ENCODE measurements at regions not wholly inside any gene's neighbourhood (a gene's known extent, or its start where the extent isn't known, plus 50 kb on each side); places are given as distances from the start of the nearest gene placed in this dataset.
"Not testable (repeated sequence)": the region's sequence is repeated elsewhere in the genome, so short reads cannot be mapped to it uniquely, and the experiment has no call there.

DNA sequence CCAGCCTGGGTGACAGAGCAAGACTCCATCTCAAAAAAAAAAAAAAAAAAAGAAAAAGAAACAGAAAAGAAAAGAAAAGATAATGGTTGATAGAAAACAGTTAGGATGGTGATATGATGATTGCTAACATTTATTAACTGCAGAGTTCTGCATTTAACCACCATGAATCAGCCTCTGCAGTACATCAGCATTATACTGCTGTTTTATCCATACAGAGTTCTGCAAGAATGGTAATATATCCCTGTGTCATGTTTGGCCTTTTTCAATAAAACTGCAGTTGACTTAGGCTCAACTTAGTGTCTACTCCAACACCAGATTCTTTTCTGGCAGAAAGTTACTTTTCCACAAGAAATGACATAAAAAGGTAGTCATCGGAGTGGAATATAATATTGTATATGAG lies 62.6 kb downstream of the DUSP6 start:
- no peak for DNase-seq (ENCODE audit: low spot score)

DNA sequence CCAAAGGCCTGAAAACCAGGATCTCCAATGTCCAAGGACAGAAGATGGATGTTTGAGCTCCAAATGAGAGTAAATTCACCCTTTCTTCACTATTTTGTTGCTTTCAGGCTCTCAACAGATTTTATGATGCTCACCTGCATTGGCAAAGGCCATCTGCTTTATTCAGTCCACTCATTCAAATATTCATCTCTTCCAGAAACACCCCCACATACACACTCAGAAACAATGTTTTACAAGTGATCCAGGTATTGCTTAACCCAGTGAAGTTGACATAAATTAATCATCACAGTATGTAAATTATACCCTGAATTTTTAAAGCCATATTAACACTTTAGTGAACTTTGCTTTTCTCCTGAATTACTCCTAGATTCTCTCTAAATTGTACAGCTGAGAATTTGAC lies 63.3 kb downstream of the DUSP6 start:
- DNase-seq (ENCODE audit: low spot score) = no peak

DNA sequence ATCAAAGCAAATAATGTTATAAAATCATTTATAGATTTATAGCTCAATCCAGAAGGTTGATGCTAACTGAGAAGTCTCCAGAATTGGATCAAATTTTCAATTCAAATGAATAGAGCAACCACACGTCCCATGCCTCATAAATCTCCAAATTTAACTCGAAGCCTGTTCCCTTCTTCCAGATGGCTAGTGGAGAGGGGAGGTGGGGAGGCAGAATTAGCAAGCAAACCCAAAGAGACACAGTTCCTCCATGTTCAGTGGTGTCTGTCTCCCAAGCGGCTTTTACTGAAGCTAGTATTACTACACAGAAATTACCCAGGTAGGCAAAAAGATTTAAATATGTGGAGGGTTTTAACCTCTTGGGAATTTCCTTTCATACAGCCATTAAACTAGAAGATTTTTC lies 65.8 kb downstream of the DUSP6 start:
- no peak for DNase-seq (ENCODE audit: low spot score)

DNA sequence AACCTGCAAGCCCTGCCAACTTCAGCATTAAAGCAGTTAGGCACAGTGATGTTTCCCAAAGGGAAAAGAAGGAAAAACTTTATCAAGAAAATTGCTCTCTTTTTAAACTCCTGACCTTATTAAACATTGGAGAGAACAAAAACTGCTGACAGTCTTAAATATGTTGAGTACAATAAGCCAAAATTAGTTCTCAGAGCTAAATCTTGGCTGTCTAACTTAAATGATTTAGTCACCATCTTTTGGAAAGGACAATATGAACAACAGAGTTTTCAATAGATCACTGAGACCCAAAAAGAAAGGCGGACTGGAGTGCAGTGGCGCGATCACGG lies 70.8 kb downstream of the DUSP6 start:
- DNase-seq (ENCODE audit: low spot score) = no peak

DNA sequence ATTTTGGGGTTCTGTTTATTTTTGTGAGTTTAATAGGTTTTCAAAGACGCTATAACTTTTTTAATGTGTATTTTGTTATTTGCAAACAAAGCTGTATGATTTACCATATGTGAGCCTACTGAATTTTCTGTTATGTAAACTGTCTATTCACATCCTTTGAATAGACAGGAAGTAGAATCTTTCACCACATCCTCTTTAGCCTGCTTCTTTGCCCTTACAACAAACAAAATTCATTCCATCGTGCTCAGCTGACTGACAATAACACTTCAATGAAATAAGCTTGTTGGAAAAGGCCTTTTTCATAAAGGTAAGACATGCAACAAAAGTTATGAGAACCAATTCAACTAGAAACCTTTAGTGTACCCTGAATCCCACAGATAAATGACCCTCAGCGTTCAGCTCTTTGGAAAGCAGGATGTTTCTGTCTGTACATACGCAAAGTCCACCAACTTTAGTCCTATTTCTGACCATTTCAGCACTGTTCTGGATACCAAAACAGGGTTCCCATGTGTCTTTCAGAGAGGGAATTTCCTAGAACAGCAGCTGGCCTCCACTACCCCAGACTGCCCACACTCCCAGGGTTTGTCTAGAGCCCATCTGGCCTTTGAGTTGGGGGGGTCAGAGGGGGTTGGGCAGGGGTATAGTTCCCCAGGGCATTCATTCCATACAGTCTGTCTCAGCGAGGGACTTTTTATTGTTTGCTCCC lies 71.3 kb downstream of the DUSP6 start:
- DNase-seq (ENCODE audit: low spot score) = no peak

GRCh38 chr12:89279499-89279898 lies 72.8 kb downstream of the DUSP6 start:
- no peak for DNase-seq (ENCODE audit: low spot score)

DNA sequence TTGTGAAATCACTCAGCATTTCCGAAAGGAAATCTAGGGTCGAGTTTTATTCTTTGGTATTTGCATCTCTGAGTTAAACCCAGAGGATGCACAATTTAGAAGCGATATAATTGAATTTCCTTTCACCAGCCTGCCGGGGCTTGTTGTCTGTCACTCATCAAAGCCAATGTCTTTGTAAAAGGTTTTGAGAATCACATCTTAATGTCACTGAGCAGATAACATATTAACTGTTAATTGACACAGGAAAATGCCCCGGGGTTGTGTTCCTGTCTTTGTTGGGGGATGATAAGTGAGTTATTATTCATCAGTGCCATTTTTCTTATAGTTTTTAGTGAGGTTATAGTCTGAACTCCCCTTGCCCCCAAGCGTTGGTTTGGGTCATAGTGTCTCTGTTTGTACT lies 73.4 kb downstream of the DUSP6 start:
- DNase-seq (ENCODE audit: low spot score) = no peak

DNA sequence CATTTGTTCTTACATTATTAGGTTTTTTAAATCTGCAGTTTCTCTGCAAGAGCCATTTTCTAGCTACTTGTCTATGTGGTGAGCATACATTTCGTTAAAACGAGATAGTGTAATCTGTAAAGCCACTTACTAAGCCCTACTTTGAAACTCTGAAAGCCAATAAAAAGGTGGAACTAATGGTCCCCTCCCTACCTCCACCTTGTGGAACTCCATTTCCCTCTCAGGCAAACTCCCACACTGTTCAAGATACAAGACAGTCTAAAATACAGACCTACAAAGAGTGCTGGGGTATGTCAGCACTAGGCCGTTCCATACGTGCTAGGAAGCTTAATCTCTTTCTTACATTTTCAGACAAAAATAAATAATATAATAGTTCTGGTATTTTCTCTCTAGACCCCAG lies 74.1 kb downstream of the DUSP6 start:
- no peak for DNase-seq (ENCODE audit: low spot score)

DNA sequence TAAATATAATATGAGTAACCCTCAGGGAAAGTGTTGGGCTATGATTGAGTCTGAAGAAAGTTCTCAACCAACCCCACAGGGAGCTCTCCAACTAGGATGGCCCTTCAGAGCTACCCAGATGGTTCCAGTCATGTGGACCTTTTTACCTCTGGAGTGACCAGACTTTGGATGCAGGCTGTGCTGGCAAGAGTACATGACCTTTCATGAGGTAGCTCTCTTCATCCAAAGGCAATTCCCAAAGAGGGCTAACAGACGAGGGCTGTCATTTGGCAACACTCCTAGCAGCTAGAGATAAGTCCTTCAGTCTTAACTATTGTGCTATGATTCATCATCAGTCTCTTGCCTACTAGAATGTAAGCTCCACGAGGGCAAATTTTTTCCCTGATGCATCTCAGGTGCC lies 75.4 kb downstream of the DUSP6 start:
- no peak for DNase-seq (ENCODE audit: low spot score)

DNA sequence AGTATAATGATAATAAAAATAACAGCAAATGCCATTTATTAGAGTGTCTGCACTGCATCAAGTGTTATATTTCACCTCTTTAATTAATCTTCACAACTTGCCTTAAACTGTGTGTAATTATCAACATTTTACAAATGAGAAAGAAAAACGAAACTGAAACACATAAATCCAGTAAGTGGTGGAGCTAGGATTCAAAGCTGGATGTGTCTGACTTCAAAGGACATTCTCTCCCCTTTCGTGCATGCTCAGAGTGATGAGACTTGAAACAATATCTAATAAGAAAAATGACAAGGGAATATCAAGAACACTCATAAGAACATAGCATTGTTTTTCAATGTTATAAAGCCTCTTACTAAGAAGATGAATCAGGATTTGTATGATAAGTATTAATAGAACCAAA lies 78.8 kb downstream of the DUSP6 start:
- no peak for DNase-seq (ENCODE audit: low spot score)

- no peak for DNase-seq (ENCODE audit: low spot score)
Observed at GRCh38 chr12:89270548-89270947, 81.8 kb downstream of the DUSP6 start.

- no peak for DNase-seq (ENCODE audit: low spot score)
Observed at GRCh38 chr12:89269174-89269573, 83.1 kb downstream of the DUSP6 start.

GRCh38 chr12:89267404-89267803 lies 84.9 kb downstream of the DUSP6 start:
- DNase-seq (ENCODE audit: low spot score) = no peak

GRCh38 chr12:89266574-89267188 lies 85.6 kb downstream of the DUSP6 start:
- DNase-seq (ENCODE audit: low spot score) = not testable (repeated sequence)

DNA sequence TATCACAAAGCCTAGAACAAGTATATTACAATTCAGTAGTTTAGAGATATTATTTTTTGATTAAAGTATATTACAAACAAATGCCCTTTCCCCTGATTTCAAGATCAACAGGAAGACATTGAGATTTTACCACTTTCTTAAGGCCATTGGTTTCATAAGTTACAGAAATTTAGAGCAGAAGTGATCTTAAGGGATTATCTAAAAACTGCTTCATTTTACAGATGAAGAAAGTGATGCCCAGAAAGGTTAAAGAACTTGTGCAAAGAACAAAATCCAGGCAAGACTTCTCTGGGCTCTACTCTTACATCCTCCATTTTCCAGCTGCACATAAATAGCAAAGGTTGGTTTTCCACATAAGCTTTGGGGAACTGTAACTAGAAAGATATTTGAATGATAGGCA lies 87.5 kb downstream of the DUSP6 start:
- no peak for DNase-seq (ENCODE audit: low spot score)

DNA sequence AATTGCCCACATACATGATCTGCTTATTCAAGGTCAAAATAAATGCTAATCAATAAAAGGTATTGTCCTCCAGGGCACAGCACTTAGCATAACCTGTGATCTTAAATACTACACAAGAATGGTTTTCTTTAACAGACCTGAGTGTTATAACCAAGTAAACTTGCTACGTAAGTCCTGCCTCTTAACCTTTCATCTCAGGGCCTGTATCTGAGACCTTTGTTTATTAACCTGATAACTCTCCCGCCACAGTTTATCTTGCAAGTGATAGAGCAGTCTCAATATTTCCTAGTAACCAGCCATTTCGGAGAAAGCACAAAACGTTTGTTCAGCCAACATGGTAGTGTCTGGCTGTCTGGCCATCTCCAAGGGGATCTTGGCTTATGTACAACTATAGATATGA lies 88.4 kb downstream of the DUSP6 start:
- DNase-seq (ENCODE audit: low spot score) = no peak

- DNase-seq (ENCODE audit: low spot score) = no peak
Observed at GRCh38 chr12:89262855-89263552, 89.3 kb downstream of the DUSP6 start.

GRCh38 chr12:89261982-89262381 lies 90.3 kb downstream of the DUSP6 start:
- no peak for DNase-seq (ENCODE audit: low spot score)

- no peak for DNase-seq (ENCODE audit: low spot score)
Observed at GRCh38 chr12:89260841-89261637, 91.3 kb downstream of the DUSP6 start.

GRCh38 chr12:89259821-89260220 lies 92.5 kb downstream of the DUSP6 start:
- no peak for DNase-seq (ENCODE audit: low spot score)

DNA sequence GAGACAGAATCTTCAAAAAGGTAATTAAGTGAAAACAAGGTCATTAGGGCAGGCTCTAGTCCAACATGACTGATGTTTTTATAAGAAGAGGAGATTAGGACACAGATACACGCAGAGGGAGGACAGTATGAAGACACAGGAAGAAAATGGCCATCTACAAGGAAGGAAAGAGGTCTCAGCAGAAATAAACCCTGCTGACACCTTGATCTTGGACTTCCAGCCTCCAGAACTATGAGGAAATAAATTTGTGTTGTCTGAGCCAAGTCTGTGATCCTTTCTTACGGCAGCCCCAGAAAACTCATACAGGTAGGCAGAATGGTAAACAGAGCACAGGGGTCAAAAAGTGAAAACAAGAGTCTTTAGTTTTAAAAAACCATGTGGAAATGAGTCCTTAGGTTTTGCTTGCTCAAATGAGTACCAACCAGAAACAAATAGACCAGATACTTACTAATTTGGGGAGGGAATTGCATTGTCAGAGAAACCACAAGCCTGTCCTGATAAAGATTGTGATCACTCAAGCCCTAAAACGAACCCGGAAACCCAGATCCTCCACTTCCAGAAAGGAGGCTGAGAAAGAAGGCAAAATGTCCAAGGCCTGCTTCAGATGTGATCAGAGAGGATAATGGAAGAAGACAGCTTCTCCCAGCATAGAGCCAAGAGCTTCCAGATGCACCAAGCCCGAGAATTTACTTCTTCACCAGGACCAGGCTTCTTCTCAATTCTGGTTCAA lies 93.9 kb downstream of the DUSP6 start:
- no peak for DNase-seq (ENCODE audit: low spot score)

GRCh38 chr12:89257340-89257739 lies 95.0 kb downstream of the DUSP6 start:
- DNase-seq (ENCODE audit: low spot score) = no peak
